WI38 (cell line): ENCODE measurements at regions not wholly inside any gene's neighbourhood (a gene's known extent, or its start where the extent isn't known, plus 50 kb on each side); places are given as distances from the start of the nearest gene placed in this dataset.

Experiments used
- H3K4me3 ChIP-seq: 2 replicates; pipeline ENCODE4 v1.5.1; 2011; ENCODE audit warnings: low read depth, mild to moderate bottlenecking, control low read depth, low read length
- CTCF ChIP-seq: IDR thresholded peaks from 2 replicates; pipeline ENCODE4 v1.5.1; 2012; ENCODE audit warnings: low read depth, mild to moderate bottlenecking, control low read depth, low read length

- TF ChIP-seq CTCF = no peak
- no peak overlapping the region for H3K4me3 ChIP-seq
Measured at GRCh38 chr12:126198516-126198915, 1133.3 kb downstream of the AACS start.

- H3K4me3 ChIP-seq = no peak overlapping the region
- no peak for TF ChIP-seq CTCF
Measured at GRCh38 chr12:126198966-126199692, 1133.9 kb downstream of the AACS start.

- H3K4me3 ChIP-seq = no peak overlapping the region
- TF ChIP-seq CTCF = no peak
Measured at GRCh38 chr12:126201981-126202537, 1136.8 kb downstream of the AACS start.

- H3K4me3 ChIP-seq = no peak overlapping the region
- no peak for TF ChIP-seq CTCF
Measured at GRCh38 chr12:126204326-126204725, 1139.1 kb downstream of the AACS start.

- TF ChIP-seq CTCF = no peak
Measured at GRCh38 chr12:126210026-126210425, 1144.8 kb downstream of the AACS start.

GRCh38 chr12:126210448-126210847 is 1145.2 kb downstream of the AACS start:
- TF ChIP-seq CTCF = no peak
- no peak overlapping the region for H3K4me3 ChIP-seq

More at GRCh38 chr12:126210026-126210425, 1144.8 kb downstream of the AACS start:
- H3K4me3 ChIP-seq = no peak overlapping the region

GRCh38 chr12:126212824-126213223 is 1147.6 kb downstream of the AACS start:
- no peak for TF ChIP-seq CTCF

More at GRCh38 chr12:126212824-126213223, 1147.6 kb downstream of the AACS start:
- H3K4me3 ChIP-seq = no peak overlapping the region
